ACC112 (cell line): ENCODE measurements at regions not wholly inside any gene's neighbourhood (a gene's known extent, or its start where the extent isn't known, plus 50 kb on each side); places are given as distances from the start of the nearest gene placed in this dataset.

Experiments
- H2AFZ ChIP-seq: fragments of 200-600 bp; sonication (generic); one replicate; pipeline ENCODE4 v1.6.0; 2017; ENCODE audit warnings: antibody characterized with exemption, low read length; ENCODE audit not compliant: unreplicated experiment
- H3K27ac ChIP-seq: fragments of 200-600 bp; sonication (generic); 2 replicates; pipeline ENCODE4 v1.5.1; 2014; ENCODE audit warnings: low read depth, mild to moderate bottlenecking, antibody characterized with exemption, low read length, moderate library complexity
- H3K27me3 ChIP-seq: fragments of 200-600 bp; sonication (generic); 2 replicates; pipeline ENCODE4 v1.6.1; 2014; ENCODE audit warnings: mild to moderate bottlenecking, antibody characterized with exemption, low read length, moderate library complexity, mixed read lengths; ENCODE audit not compliant: insufficient read depth
- H3K36me3 ChIP-seq: fragments of 200-600 bp; sonication (generic); 2 replicates; pipeline ENCODE4 v1.6.1; 2016; ENCODE audit warnings: mild to moderate bottlenecking, antibody characterized with exemption, low read length, moderate library complexity, mixed read lengths; ENCODE audit not compliant: insufficient read depth
- H3K4me1 ChIP-seq: fragments of 200-600 bp; sonication (generic); one replicate; pipeline ENCODE4 v1.6.1; 2016; ENCODE audit warnings: low read length, mixed read lengths; ENCODE audit not compliant: insufficient read depth, unreplicated experiment, control insufficient read depth
- H3K4me3 ChIP-seq: fragments of 200-600 bp; sonication (generic); 2 replicates; pipeline ENCODE4 v1.5.1; 2014; ENCODE audit warnings: mild to moderate bottlenecking, low read depth, low read length
- H3K79me2 ChIP-seq: fragments of 200-600 bp; sonication (generic); one replicate; pipeline ENCODE4 v1.6.0; 2016; ENCODE audit warnings: low read length; ENCODE audit not compliant: control insufficient read depth, unreplicated experiment, insufficient read depth

DNA sequence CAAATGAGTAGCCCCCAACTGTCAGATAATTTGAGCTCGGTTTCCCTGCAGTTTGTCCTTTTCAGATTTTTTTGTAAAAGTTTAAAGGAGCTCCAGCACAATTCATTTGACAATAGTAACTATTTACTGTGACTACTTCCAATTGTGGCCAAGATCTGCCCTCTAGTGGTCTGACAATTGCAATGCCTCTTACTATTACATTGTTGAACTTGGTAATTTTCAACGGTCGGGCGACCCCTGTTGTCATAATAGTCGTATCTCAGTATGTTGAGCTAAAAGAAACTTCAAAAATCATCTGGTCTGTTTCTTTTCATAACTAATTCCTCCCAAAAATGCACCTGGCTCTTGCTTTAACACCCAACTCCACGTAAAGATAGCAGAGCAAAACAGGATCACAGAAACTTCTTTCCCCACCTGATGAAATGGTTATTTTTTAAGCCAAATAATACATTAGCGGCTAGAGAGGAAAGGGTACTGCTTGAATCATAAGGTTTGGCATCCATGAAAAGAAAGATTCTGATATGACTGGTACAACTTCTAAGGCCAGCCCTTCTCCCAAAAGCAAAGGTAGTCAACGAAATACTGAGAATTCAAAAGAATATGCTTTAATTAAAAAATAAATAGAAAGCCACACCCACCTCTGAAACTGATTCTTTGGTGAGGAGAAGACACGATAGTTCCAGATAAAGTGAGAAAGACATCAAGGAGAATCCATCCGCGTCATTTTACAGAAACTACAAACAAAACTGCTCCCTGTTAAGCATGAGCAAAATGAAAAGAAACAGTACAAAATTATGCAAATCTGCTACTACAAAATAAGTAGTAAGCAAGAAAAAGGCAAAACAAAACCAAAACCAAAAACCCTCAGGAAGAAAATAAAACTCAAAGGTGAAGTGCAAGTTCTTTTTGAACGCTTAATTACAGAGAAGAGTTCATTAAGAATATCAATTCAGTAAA lies 76.9 kb upstream of the HTR4 start:
- Histone ChIP-seq H3K36me3 (no peaks in the 10 kb centered on the region), H3K27me3 (no peaks in the 10 kb centered on the region), H3K27ac (peak overlapping the region; percentile 40), H3K4me3 (peak overlapping the region; percentile 68), H2AFZ (peak overlapping the region; percentile 93), H3K4me1 (peaks cover 35% of the 10 kb centered on the region), H3K79me2 (no peaks in the 10 kb centered on the region)

DNA sequence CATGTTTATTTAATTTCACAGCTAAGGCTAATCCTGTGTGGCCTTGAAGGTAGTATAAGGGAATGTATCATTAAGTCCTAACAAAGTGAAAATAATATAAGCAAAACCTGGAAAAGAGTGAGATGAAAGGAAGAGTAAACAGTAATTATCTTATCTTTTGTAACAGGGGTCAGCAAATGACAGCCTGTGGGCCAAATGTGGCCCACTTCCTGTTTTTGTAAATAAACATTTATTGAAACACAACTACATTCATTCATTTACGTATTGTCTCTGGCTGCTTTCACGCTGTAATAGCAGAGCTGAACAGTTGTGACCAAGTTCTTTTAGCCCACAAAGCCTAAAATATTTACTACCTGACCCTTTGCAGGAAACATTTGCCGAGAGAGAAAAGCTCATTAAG lies 78.4 kb upstream of the HTR4 start:
- no peaks in the 10 kb centered on the region for H3K27me3 ChIP-seq
- peaks cover 35% of the 10 kb centered on the region for H3K4me1 ChIP-seq

DNA sequence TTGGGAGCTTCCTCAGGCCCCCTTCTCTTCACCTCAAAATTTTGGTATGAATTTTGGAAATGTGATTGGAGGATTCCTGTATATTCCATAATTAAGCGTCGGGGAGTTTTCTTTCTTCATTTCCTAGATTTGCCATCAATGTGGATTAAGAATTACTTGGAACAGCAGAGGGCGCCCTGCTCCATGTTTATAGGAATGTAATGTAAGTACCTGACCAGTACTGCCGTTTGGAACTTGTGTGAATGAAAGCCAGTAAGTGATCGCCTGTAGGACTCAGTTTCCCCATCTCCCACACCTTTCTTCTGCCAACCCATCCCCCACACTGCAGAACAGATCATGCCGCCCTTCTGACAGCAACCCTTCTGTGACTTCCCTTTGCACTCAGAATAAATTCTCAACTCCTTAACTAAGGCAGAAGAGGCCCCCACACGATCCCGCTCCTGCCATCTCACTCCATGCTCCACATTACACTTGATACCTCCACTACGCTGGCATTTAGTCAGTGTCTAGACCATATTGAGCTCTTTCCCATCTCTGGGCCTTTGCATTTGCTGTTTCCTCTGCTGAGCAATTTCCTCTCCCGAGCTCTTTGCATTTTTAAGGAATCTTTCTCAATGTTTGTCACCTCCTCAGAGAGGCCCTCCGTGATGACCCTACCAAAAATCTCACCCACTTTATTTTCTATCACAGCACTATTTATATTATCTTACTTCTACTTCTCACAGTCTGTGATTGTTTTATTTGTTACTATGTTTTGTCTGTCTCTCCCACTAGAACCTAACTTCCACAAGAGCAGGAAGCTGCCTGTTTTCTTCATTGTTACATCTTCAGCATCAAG lies 79.5 kb upstream of the HTR4 start:
- Histone ChIP-seq H2AFZ (peak overlapping the region; percentile 93), H3K79me2 (no peaks in the 10 kb centered on the region), H3K4me3 (peak overlapping the region; percentile 47), H3K36me3 (no peaks in the 10 kb centered on the region), H3K27me3 (no peaks in the 10 kb centered on the region), H3K4me1 (peaks cover 35% of the 10 kb centered on the region), H3K27ac (no peak overlapping the region)

More for the DNA sequence above, 78.4 kb upstream of the HTR4 start:
- Histone ChIP-seq H3K4me3 (no peak overlapping the region), H3K27ac (no peak overlapping the region), H2AFZ (peak overlapping the region; percentile 93), H3K79me2 (no peaks in the 10 kb centered on the region), H3K36me3 (no peaks in the 10 kb centered on the region)

DNA sequence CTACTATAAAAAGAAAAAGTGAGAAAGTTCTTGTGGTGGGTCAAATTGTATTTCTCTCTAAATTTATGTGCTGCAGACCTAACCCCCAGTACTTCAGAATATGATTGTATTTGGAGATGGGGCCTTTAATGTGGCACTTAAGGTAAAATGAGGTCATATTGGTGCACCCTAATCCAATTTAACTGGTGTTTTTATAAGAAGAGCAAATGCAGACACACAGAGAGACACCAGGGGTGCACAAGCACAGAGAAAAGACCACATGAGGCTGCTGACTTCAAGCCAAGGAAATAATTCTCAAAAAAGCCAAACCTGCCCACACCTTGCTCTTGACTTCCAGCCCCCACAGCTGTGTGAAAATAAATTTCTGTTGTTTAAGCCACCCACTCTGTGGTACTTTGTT lies 80.2 kb upstream of the HTR4 start:
- H3K27ac ChIP-seq: no peak overlapping the region
- H3K27me3 ChIP-seq: no peaks in the 10 kb centered on the region
- no peaks in the 10 kb centered on the region for H3K36me3 ChIP-seq
- H3K4me3 ChIP-seq: no peak overlapping the region
- no peak overlapping the region for H2AFZ ChIP-seq
- peaks cover 34% of the 10 kb centered on the region for H3K4me1 ChIP-seq
- no peaks in the 10 kb centered on the region for H3K79me2 ChIP-seq

DNA sequence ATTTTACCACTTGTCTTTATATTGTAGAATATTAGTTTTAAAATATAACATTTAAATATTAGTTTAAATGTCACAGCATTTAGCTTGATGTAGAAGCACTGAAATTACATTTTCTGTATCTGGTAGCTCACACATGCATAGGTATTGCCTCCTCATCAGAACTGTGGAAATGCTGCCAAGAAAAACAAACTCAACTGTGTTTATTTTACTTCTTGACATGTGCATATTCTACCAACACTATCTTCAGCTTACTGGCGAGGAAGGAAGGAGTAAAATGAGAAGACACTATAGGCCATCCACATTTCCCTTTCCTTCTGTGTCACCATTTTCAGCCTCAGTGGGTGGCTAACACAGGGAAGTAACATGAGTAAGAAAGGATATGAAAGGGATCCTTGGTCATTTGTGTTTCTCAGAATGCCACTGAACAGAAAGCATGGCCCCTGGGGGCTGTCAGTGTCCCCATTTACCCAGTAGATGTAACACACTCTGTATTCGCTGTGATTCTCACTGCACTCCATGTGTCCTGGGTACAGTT lies 81.0 kb upstream of the HTR4 start:
- Histone ChIP-seq H3K79me2 (no peaks in the 10 kb centered on the region), H3K27ac (no peak overlapping the region), H3K27me3 (no peaks in the 10 kb centered on the region), H2AFZ (no peak overlapping the region), H3K36me3 (no peaks in the 10 kb centered on the region), H3K4me1 (peaks cover 27% of the 10 kb centered on the region), H3K4me3 (no peak overlapping the region)

DNA sequence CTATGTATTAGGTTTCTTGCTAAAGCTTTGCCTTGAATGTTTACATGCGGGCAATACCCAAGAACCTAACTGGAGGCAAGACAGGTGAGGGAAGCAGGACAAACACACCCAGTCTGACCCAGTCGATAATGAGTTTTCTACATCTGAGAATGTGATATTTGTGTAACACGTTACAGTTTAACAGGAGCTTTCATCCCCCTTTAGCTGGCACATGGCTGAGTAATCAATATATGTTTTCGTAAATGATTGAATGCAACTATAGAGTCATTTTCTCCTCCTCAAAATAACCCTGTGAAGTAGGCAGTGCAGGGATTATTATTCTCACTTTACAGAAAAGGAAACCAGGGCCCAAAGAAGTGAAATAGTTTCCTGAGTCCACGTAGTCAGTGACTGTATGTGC lies 84.7 kb upstream of the HTR4 start:
- Histone ChIP-seq H3K4me1 (peaks cover 10% of the 10 kb centered on the region), H2AFZ (no peak overlapping the region), H3K36me3 (no peaks in the 10 kb centered on the region), H3K27ac (no peak overlapping the region), H3K27me3 (no peaks in the 10 kb centered on the region), H3K4me3 (no peak overlapping the region), H3K79me2 (no peaks in the 10 kb centered on the region)

DNA sequence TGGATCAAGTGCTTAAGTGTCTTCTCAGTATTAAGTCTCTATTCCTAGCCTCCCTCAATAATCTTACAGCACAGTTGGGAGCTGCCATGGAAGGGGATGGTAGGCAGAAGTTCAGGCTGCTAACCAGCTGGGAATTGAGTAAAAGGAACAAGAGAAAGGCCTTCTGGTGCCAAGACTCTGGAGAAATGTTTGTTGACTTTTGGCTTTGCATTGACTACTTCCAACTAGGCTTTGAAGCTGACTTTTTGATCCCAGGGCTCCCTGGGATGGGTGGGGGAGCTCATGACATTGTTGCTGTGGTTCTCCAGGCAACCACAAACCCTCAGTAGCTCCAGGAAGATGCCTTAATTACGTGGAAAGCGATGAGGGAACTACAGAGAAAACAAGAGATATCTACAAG lies 85.2 kb upstream of the HTR4 start:
- Histone ChIP-seq H3K27ac (no peak overlapping the region), H3K27me3 (no peaks in the 10 kb centered on the region), H3K4me3 (no peak overlapping the region), H3K36me3 (no peaks in the 10 kb centered on the region), H2AFZ (peak overlapping the region; percentile 64), H3K4me1 (peaks cover 10% of the 10 kb centered on the region), H3K79me2 (no peaks in the 10 kb centered on the region)

DNA sequence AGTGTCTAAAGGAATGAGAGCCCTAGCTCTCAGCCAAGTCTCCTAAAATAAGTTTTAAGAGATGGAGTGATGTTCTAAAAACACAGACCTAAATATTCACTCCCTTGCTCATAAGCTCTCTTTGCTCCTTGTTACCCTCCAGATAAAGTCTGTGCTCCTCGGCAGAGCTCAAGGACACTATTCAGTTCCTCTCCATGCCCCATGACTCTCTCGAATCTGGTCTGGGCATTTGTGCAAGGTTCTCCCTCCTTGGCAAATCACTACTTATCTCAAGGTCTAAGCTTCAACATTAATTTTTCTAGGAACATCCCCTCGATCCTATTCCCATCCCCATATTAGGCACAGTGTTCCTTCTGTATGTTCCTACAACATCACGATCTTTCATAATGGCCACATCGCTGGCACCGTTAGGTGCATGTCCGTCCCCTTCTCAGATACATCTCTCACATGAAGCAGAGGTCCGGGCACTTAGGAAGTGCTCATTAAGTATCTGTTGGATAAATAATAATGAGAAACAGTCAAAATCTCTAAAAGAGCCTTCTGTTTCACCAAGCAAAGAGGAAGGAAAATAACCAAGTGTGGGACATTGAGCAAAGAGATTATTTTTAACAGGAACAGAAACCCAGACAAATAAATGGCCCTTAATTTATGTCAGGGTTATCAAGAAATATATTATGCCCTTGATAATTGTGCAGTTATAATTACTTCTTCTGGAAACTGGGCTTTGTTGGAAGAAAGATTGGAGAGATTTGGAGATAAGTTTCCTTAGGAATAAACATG lies 85.9 kb upstream of the HTR4 start:
- no peaks in the 10 kb centered on the region for H3K36me3 ChIP-seq
- H3K4me1 ChIP-seq: peaks cover 10% of the 10 kb centered on the region
- no peak overlapping the region for H3K4me3 ChIP-seq
- H3K79me2 ChIP-seq: no peaks in the 10 kb centered on the region
- H2AFZ ChIP-seq: no peak overlapping the region
- no peaks in the 10 kb centered on the region for H3K27me3 ChIP-seq
- no peak overlapping the region for H3K27ac ChIP-seq

DNA sequence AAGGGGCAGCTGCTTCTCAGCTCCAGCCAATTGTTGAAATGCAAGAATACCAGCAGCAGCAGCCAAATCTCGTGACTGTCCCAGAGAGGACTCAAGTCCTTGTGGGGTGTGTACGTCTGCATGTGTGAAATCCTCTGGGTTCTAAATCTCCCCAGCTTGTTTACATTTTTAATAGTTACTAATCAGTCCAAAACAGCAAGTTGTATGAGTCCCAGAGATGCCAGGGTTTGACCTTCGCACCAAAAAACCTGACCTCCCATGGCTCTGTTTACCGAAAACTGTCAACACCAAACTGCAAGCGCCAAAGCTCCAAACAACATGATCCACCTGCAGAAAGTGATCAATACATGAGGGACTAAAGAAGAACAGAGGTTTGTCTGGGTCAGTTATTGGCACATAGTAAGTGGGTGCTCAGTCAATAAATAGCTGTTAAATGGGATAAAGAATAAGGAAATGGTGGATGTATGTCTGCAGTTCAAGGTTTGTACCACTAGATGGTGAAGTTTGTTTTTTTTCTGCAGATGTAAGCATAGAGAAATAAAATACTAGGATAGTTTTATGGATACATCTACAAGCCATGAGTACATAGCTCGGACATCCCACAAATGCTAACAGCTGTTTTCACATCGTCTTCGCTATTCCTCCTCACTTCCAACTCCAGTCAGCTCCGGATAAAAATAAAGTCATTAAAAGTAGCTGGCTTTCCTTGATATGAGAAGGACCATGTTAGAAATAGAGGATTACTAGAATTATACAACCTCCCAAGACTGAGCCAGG lies 85.3 kb upstream of the ADRB2 start:
- Histone ChIP-seq H3K4me1 (peaks cover 6% of the 10 kb centered on the region), H3K79me2 (no peaks in the 10 kb centered on the region), H3K27me3 (no peaks in the 10 kb centered on the region), H2AFZ (peak overlapping the region; percentile 81), H3K4me3 (peak overlapping the region; percentile 15; the same call in 1 of the 2 replicates), H3K27ac (no peak overlapping the region), H3K36me3 (no peaks in the 10 kb centered on the region)
